ENCODE measurements at regions not wholly inside any gene's neighbourhood (a gene's known extent, or its start where the extent isn't known, plus 50 kb on each side); places are given as distances from the start of the nearest gene placed in this dataset.

DNA sequence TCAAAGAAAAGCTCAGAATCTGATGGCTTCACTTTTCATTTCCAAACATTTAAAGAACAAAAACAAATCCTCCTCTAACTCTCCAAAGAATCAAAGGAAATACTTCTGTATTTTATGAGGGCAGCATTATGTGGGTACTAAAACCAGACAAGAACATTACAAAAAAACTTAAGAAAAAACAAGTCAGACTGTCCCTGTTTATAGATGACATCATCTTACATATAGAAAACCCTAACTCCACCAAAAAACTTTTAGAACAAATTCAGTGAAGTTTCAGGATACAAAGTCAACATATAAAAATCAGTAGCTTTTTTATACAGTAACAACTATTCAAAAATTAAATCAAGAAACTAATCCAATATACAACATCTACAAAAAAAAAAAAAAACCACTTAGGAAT is 136.2 kb downstream of the PJA2 start:
- TF ChIP-seq POLR2AphosphoS5 (IDR thresholded peaks at IDR 0.05; ENCODE audit: low read depth, low read length) (no peak), BCL11A (IDR thresholded peaks at IDR 0.05; ENCODE audit: low read depth in 2 of 2, low read length in 2 of 2) (no peak), CEBPB (IDR thresholded peaks at IDR 0.05; ENCODE audit: low read depth, low read length) (no peak), RAD21 (IDR thresholded peaks at IDR 0.05 in 1 of 2, conservative IDR thresholded peaks at IDR 0.05 in 1 of 2; ENCODE audit: low read depth in 2 of 2, low read length in 2 of 2) (no peak), CHD2 (IDR thresholded peaks at IDR 0.05; ENCODE audit: low read length) (no peak), POLR2A (IDR thresholded peaks at IDR 0.05; ENCODE audit: control extremely low read depth in 1 of 2, low read depth in 2 of 2, low read length in 2 of 2) (no peak), RFX5 (IDR thresholded peaks at IDR 0.05; ENCODE audit: borderline replicate concordance, low read depth, low read length) (no peak), RXRA (IDR thresholded peaks at IDR 0.05; ENCODE audit: insufficient read depth, low read depth, low read length) (no peak), YY1 (IDR thresholded peaks at IDR 0.05; ENCODE audit: low read depth, low read length) (no peak)
- TF ChIP-seq, protein P1, sequence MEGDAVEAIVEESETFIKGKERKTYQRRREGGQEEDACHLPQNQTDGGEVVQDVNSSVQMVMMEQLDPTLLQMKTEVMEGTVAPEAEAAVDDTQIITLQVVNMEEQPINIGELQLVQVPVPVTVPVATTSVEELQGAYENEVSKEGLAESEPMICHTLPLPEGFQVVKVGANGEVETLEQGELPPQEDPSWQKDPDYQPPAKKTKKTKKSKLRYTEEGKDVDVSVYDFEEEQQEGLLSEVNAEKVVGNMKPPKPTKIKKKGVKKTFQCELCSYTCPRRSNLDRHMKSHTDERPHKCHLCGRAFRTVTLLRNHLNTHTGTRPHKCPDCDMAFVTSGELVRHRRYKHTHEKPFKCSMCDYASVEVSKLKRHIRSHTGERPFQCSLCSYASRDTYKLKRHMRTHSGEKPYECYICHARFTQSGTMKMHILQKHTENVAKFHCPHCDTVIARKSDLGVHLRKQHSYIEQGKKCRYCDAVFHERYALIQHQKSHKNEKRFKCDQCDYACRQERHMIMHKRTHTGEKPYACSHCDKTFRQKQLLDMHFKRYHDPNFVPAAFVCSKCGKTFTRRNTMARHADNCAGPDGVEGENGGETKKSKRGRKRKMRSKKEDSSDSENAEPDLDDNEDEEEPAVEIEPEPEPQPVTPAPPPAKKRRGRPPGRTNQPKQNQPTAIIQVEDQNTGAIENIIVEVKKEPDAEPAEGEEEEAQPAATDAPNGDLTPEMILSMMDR (IDR thresholded peaks at IDR 0.05; ENCODE audit: control extremely low read depth in 1 of 3, insufficient read depth in 1 of 3, low read depth in 1 of 3, low read length in 3 of 3) = no peak
- TF ChIP-seq, protein P2, sequence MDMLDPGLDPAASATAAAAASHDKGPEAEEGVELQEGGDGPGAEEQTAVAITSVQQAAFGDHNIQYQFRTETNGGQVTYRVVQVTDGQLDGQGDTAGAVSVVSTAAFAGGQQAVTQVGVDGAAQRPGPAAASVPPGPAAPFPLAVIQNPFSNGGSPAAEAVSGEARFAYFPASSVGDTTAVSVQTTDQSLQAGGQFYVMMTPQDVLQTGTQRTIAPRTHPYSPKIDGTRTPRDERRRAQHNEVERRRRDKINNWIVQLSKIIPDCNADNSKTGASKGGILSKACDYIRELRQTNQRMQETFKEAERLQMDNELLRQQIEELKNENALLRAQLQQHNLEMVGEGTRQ (IDR thresholded peaks at IDR 0.05; ENCODE audit: low read length) = no peak
